ENCODE measurements at regions not wholly inside any gene's neighbourhood (a gene's known extent, or its start where the extent isn't known, plus 50 kb on each side); places are given as distances from the start of the nearest gene placed in this dataset.

DNA sequence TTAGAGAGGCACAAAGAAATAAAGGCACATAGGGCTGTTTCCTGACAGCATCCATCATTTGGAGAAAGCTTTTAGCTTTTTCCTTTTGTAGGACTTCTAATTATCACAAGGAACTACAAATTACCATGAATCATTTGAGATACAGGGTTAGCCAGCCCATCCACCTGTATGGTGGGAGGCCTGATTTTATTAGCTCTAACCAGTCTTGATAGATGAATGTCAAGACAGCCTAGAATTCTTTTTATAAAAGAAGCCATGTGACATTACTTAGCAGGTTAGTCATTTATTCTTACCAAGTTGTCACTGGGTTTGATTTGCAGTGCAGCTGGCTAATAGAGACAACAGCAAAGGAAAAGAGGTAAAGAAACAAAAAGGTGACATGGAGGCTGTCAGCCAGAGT, 618.1 kb downstream of the ZNF385D start:
- Histone ChIP-seq H3K14ac (replicated peaks; ENCODE audit: low read depth, low read length) (no peak overlapping the region), H2BK15ac (ENCODE audit: low read depth, low read length) (no peak overlapping the region), H3K9ac (ENCODE audit: low read depth, low read length) (no peak overlapping the region), H2AK9ac (replicated peaks; ENCODE audit: low read depth, low read length, poor library complexity) (no peak overlapping the region), H3K4me1 (ENCODE audit: control insufficient read depth, insufficient read depth, low read length) (no peaks in the 10 kb centered on the region), H4K20me1 (ENCODE audit: insufficient read depth, low read length) (no peaks in the 10 kb centered on the region), H3K9me1 (ENCODE audit: insufficient read depth, low read length) (no peaks in the 10 kb centered on the region), H3K4ac (ENCODE audit: low read depth, low read length) (no peak overlapping the region), H3K27ac (ENCODE audit: insufficient read depth, low read length) (no peak overlapping the region), H3K4me3 (ENCODE audit: insufficient read depth, low read depth, low read length) (no peak overlapping the region), H4K91ac (ENCODE audit: insufficient read depth, low read depth, low read length) (no peak overlapping the region), H3K4me2 (ENCODE audit: low read depth, low read length) (no peak overlapping the region), H2BK120ac (ENCODE audit: low read depth, low read length) (no peak overlapping the region), H3K18ac (ENCODE audit: low read depth, low read length) (no peak overlapping the region), H2AK5ac (ENCODE audit: low read depth, low read length) (no peak overlapping the region), H3K27me3 (ENCODE audit: control insufficient read depth, insufficient read depth, low read length) (no peaks in the 10 kb centered on the region), H3K79me1 (ENCODE audit: low read depth in 1 of 2, low read length in 2 of 2) (no peaks in the 10 kb centered on the region), H2BK5ac (ENCODE audit: low read depth, low read length, poor library complexity, severe bottlenecking) (no peak overlapping the region), H3K36me3 (ENCODE audit: control insufficient read depth, insufficient read depth, low read length) (no peaks in the 10 kb centered on the region), H2BK20ac (ENCODE audit: low read depth, low read length) (no peak overlapping the region), H2AFZ (replicated peaks; ENCODE audit: low read length, poor library complexity) (no peak overlapping the region), H3K56ac (ENCODE audit: extremely low read depth, insufficient read depth, low read length) (no peak overlapping the region), H4K5ac (ENCODE audit: low read depth, low read length) (no peak overlapping the region), H4K8ac (ENCODE audit: low read depth in 2 of 2, low read length in 2 of 2) (no peak overlapping the region), H3K9me3 (ENCODE audit: control insufficient read depth, insufficient read depth, low read length) (no peaks in the 10 kb centered on the region), H3K23ac (ENCODE audit: low read depth, low read length) (no peak overlapping the region)
- no TSS peak for BruUV-seq (replicated peaks)
- ChIA-PET CTCF (no interaction called here), POLR2A (ENCODE audit: unreplicated experiment) (no interaction called here)
- no peak for TF ChIP-seq CEBPB (IDR thresholded peaks at IDR 0.05; ENCODE audit: low read depth, low read length)
- no peak for TF ChIP-seq POLR2A (IDR thresholded peaks at IDR 0.05; ENCODE audit: low read depth, low read length)
- no peak for TF ChIP-seq RAD21 (IDR thresholded peaks at IDR 0.05; ENCODE audit: low read length)
- intact Hi-C loops (cut with micrococcal nuclease), result no loop called here
- dilution Hi-C loops (cut with HindIII; ENCODE audit: low sequenced_read_pairs, unreplicated experiment), result no loop called here
- DNase-seq (no peak), ATAC-seq (ENCODE audit: low read depth) (no peak)
- in situ Hi-C loops (cut with MboI; ENCODE audit: low sequenced_read_pairs), result no loop called here
